Duodenal mucosa (tissue), 2 donors: ENCODE measurements at regions not wholly inside any gene's neighbourhood (a gene's known extent, or its start where the extent isn't known, plus 50 kb on each side); places are given as distances from the start of the nearest gene placed in this dataset.

ENCODE experiments used
- H3K27ac ChIP-seq: one replicate; pipeline ENCODE4 v1.7.0; 2013; ENCODE audit warnings: low read depth, low read length
- H3K27me3 ChIP-seq, 2 donors: one replicate each; pipeline ENCODE4 v1.7.0; 2013; ENCODE audit warnings: low read length in 2 of 2, control low read depth in 1 of 2; ENCODE audit not compliant: insufficient read depth in 2 of 2, control insufficient read depth in 1 of 2
- H3K36me3 ChIP-seq, 2 donors: one replicate each; pipeline ENCODE4 v1.7.0; 2013; ENCODE audit warnings: low read length in 2 of 2, control low read depth in 1 of 2; ENCODE audit not compliant: insufficient read depth in 2 of 2, control insufficient read depth in 1 of 2
- H3K4me1 ChIP-seq, 2 donors: one replicate each; pipeline ENCODE4 v1.7.0; 2013; ENCODE audit warnings: low read length in 2 of 2, control low read depth in 1 of 2; ENCODE audit not compliant: insufficient read depth in 2 of 2, control insufficient read depth in 1 of 2
- H3K4me3 ChIP-seq, 2 donors: one replicate each; pipeline ENCODE4 v1.7.0; 2013; ENCODE audit warnings: low read length in 2 of 2, low read depth in 1 of 2
- H3K9ac ChIP-seq, 2 donors: one replicate each; pipeline ENCODE4 v1.7.0; 2013; ENCODE audit warnings: low read length in 2 of 2, low read depth in 1 of 2
- H3K9me3 ChIP-seq, 2 donors: one replicate each; pipeline ENCODE4 v1.7.0; 2013; ENCODE audit warnings: low read length in 2 of 2, control low read depth in 1 of 2; ENCODE audit not compliant: control insufficient read depth in 1 of 2

- Histone ChIP-seq H3K27ac (no peak overlapping the region), H3K4me1 (no peaks in the 10 kb centered on the region), H3K36me3 (no peaks in the 10 kb centered on the region), H3K9me3 (no peaks in the 10 kb centered on the region), H3K4me3 (no peak overlapping the region), H3K9ac (no peak overlapping the region), H3K27me3 (no peaks in the 10 kb centered on the region)
Measured at GRCh38 chr14:101494826-101495225, 66.5 kb upstream of the DIO3 start.

DNA sequence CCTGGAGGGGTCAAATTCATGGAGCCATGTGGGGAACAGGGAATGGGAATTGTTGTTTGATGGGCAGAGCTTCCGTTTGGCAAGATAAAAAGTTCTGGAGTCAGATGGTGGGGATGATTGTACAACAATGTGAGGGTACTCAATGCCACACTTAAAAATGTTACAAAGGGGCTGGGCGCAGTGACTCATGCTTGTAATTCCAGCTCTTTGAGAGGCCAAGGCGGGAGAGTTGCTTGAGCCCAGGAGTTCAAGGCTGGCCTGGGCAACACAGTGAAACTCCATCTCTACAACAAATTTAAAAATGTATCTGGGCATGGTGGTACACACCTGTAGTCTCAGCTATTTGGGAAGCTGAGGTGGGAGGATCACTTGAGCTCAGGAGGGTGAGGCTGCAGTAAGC is 66.0 kb upstream of the DIO3 start:
- Histone ChIP-seq H3K4me1 (no peaks in the 10 kb centered on the region), H3K27ac (no peak overlapping the region), H3K27me3 (no peaks in the 10 kb centered on the region), H3K4me3 (no peak overlapping the region), H3K9me3 (no peaks in the 10 kb centered on the region), H3K9ac (no peak overlapping the region), H3K36me3 (no peaks in the 10 kb centered on the region)

DNA sequence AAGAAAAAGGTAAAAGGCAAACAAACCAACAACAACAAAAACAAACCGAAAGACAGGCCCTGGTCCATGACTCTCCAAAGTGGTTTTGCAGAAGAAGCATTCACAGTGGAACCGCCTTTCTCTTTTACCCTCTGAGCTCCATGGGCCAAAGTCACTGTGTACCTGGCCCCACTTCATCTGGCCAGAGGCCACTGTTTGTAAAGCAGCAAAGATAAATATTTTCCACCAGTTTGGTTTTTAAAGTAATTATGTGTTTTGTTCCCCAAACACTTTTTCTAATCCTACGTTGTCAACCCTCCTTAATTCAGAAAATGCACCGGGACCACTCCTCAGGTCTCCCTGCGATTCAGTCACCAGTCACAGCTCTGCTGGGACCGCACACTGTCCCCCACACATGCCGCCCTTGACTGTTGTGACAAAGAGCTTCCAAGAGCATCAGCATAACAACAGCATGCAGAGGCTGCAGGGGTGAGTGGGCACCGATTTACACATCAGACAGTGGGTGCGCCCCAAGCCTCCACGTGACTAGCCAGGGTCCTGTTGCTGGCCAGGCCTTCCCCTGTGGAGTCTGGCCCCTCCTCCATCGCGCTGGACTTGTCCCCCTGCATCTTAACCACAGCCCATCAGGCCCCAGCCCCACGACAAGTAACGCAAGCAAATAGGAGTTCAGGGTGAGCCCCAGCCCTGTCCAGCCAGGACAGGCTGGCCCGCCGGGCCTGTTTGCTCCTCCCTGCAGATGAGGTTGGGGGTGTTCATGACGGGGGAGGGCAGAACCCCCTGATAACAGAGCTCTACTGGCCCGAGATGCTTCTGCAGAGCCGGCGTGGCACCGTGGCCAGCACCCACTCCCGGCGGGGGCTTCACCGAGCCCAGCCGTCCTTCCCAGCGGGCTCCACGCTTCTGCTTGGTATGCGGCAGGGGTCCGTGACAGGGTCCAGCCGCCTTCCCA is 65.2 kb upstream of the DIO3 start:
- no peaks in the 10 kb centered on the region for H3K9me3 ChIP-seq
- no peak overlapping the region for H3K4me3 ChIP-seq
- H3K4me1 ChIP-seq = no peaks in the 10 kb centered on the region
- H3K36me3 ChIP-seq = no peaks in the 10 kb centered on the region
- no peak overlapping the region for H3K9ac ChIP-seq
- no peak overlapping the region for H3K27ac ChIP-seq
- H3K27me3 ChIP-seq = no peaks in the 10 kb centered on the region

DNA sequence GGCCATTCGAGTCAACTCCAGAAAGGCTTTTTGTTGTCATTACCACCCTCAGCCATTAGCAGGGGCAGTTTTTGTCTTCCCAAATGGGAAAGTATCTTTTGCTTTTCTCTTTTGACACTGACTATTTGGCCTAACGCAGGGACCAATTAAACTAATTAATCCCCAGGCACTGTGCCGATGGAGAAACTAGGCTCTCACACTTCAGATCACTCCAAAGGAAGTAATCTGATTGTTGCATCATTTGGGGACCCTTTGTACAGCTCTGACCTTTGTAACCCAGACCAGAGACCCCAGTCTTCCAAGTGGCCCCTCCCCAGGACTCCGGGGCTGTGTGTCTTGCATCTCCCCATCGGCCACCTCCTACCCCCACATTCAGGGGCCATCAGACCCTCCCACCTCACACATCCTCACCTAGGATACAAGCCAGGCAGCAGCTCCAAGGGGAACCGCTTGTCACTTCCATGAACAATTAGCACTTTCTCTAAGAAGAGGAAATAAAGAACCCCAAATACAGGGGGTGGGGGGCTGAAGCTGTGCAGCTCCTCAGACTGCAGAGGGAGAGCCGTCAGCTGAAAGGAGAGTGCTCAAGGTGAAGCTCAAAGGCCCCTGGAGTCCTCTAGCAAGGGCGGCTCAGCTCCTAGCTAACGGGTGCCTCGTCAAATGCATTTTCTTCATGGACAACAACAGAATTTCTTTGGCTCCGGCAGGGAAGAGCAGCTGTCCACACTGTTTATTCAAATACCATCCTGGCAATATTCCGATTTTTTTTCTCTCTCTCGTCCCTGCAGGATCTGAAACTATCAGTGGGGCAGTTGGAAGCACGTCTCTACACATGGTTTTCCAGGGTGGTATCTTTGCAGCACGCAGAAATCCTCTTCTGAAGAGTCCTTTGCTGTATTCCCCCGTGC is 64.3 kb upstream of the DIO3 start:
- Histone ChIP-seq H3K27ac (no peak overlapping the region), H3K27me3 (no peaks in the 10 kb centered on the region), H3K4me3 (no peak overlapping the region), H3K36me3 (no peaks in the 10 kb centered on the region), H3K4me1 (no peaks in the 10 kb centered on the region), H3K9me3 (no peaks in the 10 kb centered on the region), H3K9ac (no peak overlapping the region)

DNA sequence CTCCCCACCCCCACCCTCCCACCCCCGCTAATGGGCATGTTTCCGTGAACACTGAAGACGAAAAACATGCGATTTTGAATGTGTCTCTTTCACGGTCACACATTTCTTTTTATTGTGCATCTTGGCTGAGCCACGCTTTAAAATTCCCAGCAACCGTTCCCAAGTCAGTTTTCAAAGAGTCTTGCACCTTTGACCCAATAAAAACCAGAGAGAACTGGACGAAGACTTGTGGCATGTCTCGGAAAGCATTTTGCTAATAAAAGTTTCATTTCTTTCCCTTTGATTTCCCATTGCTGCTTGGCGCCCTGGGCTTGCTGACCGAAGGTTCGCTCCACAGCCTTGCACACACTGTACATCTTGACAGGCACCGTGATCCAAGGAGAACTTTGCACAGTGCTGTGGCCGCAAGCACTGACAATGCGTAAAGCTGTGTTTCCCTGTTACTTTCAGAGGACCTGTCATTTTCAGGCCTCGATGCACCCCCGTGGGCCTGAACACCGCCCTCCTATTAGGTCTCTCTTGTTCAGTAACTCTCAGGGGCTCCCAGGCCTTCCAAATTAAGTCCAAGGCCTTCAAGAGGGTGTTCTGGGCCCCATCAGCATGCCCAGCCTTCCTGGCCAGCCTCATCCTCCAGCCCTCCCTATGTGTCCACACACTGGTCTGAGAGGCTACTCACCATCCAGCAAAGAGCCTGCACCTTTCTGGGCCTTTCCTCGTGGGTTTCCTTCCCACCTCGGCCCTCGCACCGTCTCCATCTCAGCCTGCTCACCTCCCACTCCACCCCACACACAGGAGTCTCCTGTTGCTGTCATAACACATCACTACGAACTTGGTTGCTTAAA is 63.4 kb upstream of the DIO3 start:
- H3K36me3 ChIP-seq = no peaks in the 10 kb centered on the region
- no peak overlapping the region for H3K27ac ChIP-seq

DNA sequence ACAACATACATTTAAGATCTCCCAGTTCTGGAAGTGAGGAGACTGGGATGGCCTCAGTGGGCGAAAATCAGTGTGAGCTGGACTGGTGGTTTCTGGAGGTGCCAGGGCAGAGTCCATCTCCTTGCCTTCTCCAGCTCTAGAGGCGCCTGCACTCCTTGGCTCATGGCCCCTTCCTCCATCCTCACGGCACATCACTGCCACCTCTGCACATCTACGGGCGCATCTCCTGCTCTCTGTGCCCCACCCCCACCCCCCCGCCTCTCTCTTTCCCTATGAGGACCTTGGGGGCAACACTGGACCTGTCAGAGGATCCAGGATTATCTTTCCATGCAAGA is 62.8 kb upstream of the DIO3 start:
- Histone ChIP-seq H3K36me3 (no peaks in the 10 kb centered on the region), H3K4me3 (no peak overlapping the region), H3K4me1 (no peaks in the 10 kb centered on the region), H3K9ac (no peak overlapping the region), H3K27ac (no peak overlapping the region), H3K9me3 (peaks cover 0 to 2% of the 10 kb centered on the region in 2 donors), H3K27me3 (no peaks in the 10 kb centered on the region)

More for the DNA sequence above, 63.4 kb upstream of the DIO3 start:
- Histone ChIP-seq H3K9me3 (no peaks in the 10 kb centered on the region), H3K4me1 (no peaks in the 10 kb centered on the region), H3K4me3 (no peak overlapping the region), H3K27me3 (no peaks in the 10 kb centered on the region), H3K9ac (no peak overlapping the region)

- no peaks in the 10 kb centered on the region for H3K36me3 ChIP-seq
- H3K4me1 ChIP-seq = no peaks in the 10 kb centered on the region
- H3K27ac ChIP-seq = no peak overlapping the region
- H3K4me3 ChIP-seq = no peak overlapping the region
- H3K27me3 ChIP-seq = no peaks in the 10 kb centered on the region
- H3K9me3 ChIP-seq = peaks cover 0 to 5% of the 10 kb centered on the region in 2 donors
- H3K9ac ChIP-seq = no peak overlapping the region
Measured at GRCh38 chr14:101499080-101499479, 62.2 kb upstream of the DIO3 start.

DNA sequence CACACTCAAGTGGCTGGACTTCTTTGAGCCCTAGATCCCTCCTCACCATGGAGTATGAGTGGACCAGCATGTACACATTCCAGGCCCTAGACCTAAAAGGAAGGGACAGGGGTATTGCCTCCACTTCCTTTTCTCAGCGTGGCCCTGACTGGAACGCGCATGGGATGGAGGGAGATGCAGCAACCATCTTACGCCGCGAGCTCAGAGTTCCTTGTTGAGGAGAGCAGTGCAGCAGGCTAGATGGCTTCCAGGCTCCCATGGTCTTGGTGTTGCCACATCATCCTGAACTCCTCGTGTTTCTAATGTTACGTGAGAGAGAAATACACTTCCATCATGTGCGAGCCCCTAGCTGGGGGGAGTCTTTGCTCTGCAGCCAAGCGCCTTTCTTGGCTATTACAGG is 61.8 kb upstream of the DIO3 start:
- H3K9me3 ChIP-seq = peaks cover 0 to 5% of the 10 kb centered on the region in 2 donors
- no peaks in the 10 kb centered on the region for H3K27me3 ChIP-seq
- H3K4me3 ChIP-seq = no peak overlapping the region
- no peaks in the 10 kb centered on the region for H3K4me1 ChIP-seq
- no peaks in the 10 kb centered on the region for H3K36me3 ChIP-seq
- H3K9ac ChIP-seq = no peak overlapping the region
- no peak overlapping the region for H3K27ac ChIP-seq

DNA sequence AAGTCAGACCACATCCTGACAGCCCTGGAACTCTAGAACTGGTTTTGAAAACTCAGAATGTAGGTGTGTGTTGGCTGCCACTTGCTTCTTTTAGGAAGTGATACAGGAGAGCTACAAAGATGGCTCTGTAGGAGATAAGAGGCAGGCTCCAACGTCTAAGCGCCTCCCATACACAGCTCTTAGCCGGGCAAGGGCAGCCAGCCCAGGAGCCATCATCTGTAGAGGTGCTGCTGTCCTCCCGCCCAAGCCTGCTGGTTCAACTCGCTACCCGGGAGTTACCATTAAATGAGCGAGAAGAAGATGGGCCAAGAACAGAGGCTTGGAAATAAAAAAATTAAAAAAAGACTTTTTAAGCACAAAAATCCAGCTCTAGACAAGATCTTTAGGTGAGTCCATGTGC is 61.2 kb upstream of the DIO3 start:
- Histone ChIP-seq H3K9ac (no peak overlapping the region), H3K4me3 (no peak overlapping the region), H3K4me1 (no peaks in the 10 kb centered on the region), H3K9me3 (peaks cover 0 to 5% of the 10 kb centered on the region in 2 donors), H3K27me3 (no peaks in the 10 kb centered on the region), H3K36me3 (no peaks in the 10 kb centered on the region), H3K27ac (no peak overlapping the region)
